CD14-positive monocyte (primary cell): ENCODE measurements at regions not wholly inside any gene's neighbourhood (a gene's known extent, or its start where the extent isn't known, plus 50 kb on each side); places are given as distances from the start of the nearest gene placed in this dataset.

ENCODE experiments used
- DNase-seq, 3 donors: peaks; one replicate each; pipeline ENCODE4 v3.0.0-alpha.2; 2011 to 2022
- H2AFZ ChIP-seq: 2 replicates; pipeline ENCODE4 v1.6.0; 2012; ENCODE audit warnings: mild to moderate bottlenecking, low read depth, low read length, inconsistent platforms; ENCODE audit not compliant: insufficient read depth, poor library complexity, severe bottlenecking
- H3K27ac ChIP-seq, 2 donors: 1 replicate in 1 of 2; 2 replicates in 1 of 2; pipeline ENCODE4 v1.5.1; 2012 to 2013; ENCODE audit warnings: low read length in 2 of 2, control low read depth in 1 of 2, inconsistent platforms in 1 of 2, low read depth in 1 of 2, mild to moderate bottlenecking in 1 of 2
- H3K27me3 ChIP-seq, 2 donors: one replicate each; pipeline versions ENCODE4 v1.6.0 to v1.6.1; 2011 to 2013; ENCODE audit warnings: low read length in 2 of 2; ENCODE audit not compliant: control insufficient read depth in 2 of 2, insufficient read depth in 2 of 2
- H3K36me3 ChIP-seq, 2 donors: replicated peaks in 1 of 2; 1 replicate in 1 of 2; 2 replicates in 1 of 2; pipeline versions ENCODE4 v1.5.1 to v1.6.1; 2012 to 2013; ENCODE audit warnings: low read length in 2 of 2, control low read depth in 1 of 2, inconsistent platforms in 1 of 2, mild to moderate bottlenecking in 1 of 2; ENCODE audit not compliant: insufficient read depth in 2 of 2, control insufficient read depth in 1 of 2
- H3K4me1 ChIP-seq, 2 donors: 1 replicate in 1 of 2; 2 replicates in 1 of 2; pipeline versions ENCODE4 v1.5.1 to v1.6.1; 2012 to 2013; ENCODE audit warnings: low read length in 2 of 2, control low read depth in 1 of 2, inconsistent platforms in 1 of 2, mild to moderate bottlenecking in 1 of 2, moderate library complexity in 1 of 2; ENCODE audit not compliant: insufficient read depth in 2 of 2, control insufficient read depth in 1 of 2
- H3K4me2 ChIP-seq: replicated peaks from 2 replicates; pipeline ENCODE3; 2012; ENCODE audit warnings: low read length, moderate library complexity, mild to moderate bottlenecking; ENCODE audit not compliant: poor library complexity, severe bottlenecking; ENCODE audit errors: extremely low read depth
- H3K4me3 ChIP-seq, 3 experiments: fragments of 200-600 bp in 1 of 3; sonication (generic) in 1 of 3; replicated peaks in 1 of 3; 1 replicate in 2 of 3; 2 replicates in 1 of 3; pipeline ENCODE4 v1.5.1; 2011 to 2013; ENCODE audit warnings: low read length in 3 of 3, mild to moderate bottlenecking in 3 of 3, control low read depth in 2 of 3, low read depth in 2 of 3, inconsistent platforms in 1 of 3, moderate library complexity in 1 of 3
- H3K79me2 ChIP-seq: 2 replicates; pipeline ENCODE4 v1.6.0; 2012; ENCODE audit warnings: mild to moderate bottlenecking, control low read depth, inconsistent platforms, low read length, moderate library complexity; ENCODE audit not compliant: insufficient read depth
- H3K9ac ChIP-seq: 2 replicates; pipeline ENCODE4 v1.6.0; 2017; ENCODE audit warnings: low read length, mild to moderate bottlenecking; ENCODE audit not compliant: insufficient read depth, poor library complexity, severe bottlenecking
- H3K9me3 ChIP-seq, 2 donors: replicated peaks in 1 of 2; 1 replicate in 1 of 2; 2 replicates in 1 of 2; pipeline versions ENCODE4 v1.5.1 to v1.6.1; 2012 to 2013; ENCODE audit warnings: low read length in 2 of 2, control low read depth in 1 of 2; ENCODE audit not compliant: control insufficient read depth in 1 of 2, insufficient read depth in 1 of 2
- H4K20me1 ChIP-seq: 2 replicates; pipeline ENCODE4 v1.6.0; 2012; ENCODE audit warnings: mild to moderate bottlenecking, low read length, control low read depth, moderate library complexity; ENCODE audit not compliant: insufficient read depth
- H3K27ac Mint-ChIP-seq, 7 donors: one replicate each; pipeline ENCODE4 v1.8.0; 2020; ENCODE audit warnings: mild to moderate bottlenecking in 7 of 7, mixed read lengths in 7 of 7, moderate library complexity in 6 of 7, inconsistent platforms in 2 of 7
- H3K27me3 Mint-ChIP-seq, 3 donors: one replicate each; pipeline ENCODE4 v1.8.0; 2021 to 2022; ENCODE audit warnings: low read depth in 3 of 3, mild to moderate bottlenecking in 3 of 3, mixed read lengths in 3 of 3, moderate library complexity in 3 of 3, inconsistent platforms in 1 of 3
- H3K36me3 Mint-ChIP-seq, 2 donors: one replicate each; pipeline ENCODE4 v1.8.0; 2020; ENCODE audit warnings: mixed read lengths in 2 of 2, inconsistent platforms in 1 of 2, mild to moderate bottlenecking in 1 of 2
- H3K4me1 Mint-ChIP-seq: one replicate; pipeline ENCODE4 v1.8.0; 2020; ENCODE audit warnings: mild to moderate bottlenecking, mixed read lengths
- H3K4me3 Mint-ChIP-seq, 2 donors: one replicate each; pipeline ENCODE4 v1.8.0; 2020; ENCODE audit warnings: mild to moderate bottlenecking in 2 of 2, mixed read lengths in 2 of 2, moderate library complexity in 1 of 2
- H3K9me3 Mint-ChIP-seq, 7 donors: one replicate each; pipeline ENCODE4 v1.8.0; 2020 to 2022; ENCODE audit warnings: mixed read lengths in 7 of 7, mild to moderate bottlenecking in 6 of 7, moderate library complexity in 6 of 7, inconsistent platforms in 2 of 7
- CTCF ChIP-seq: fragments of 200-600 bp; IDR thresholded peaks from one replicate; pipeline ENCODE4 v1.8.0; 2022; ENCODE audit warnings: antibody characterized with exemption, mild to moderate bottlenecking
- WGBS: methylation state at CpG from one replicate; pipeline ENCODE4 v1.1.5; 2013; ENCODE audit warnings: missing lambda C conversion rate; ENCODE audit not compliant: insufficient coverage; 5-methylcytosine and 5-hydroxymethylcytosine counted together
- intact Hi-C, 2 donors: fragments of 100-400 bp; cut with micrococcal nuclease; formaldehyde crosslinking; loops; one replicate each; pipeline versions ENCODE4 v1.15.0 to v1.15.1; 2023

- H3K79me2 ChIP-seq, result no peaks in the 10 kb centered on the region
- H3K4me2 ChIP-seq, result no peak overlapping the region
- Mint-ChIP-seq H3K4me3 (no peak overlapping the region), H3K4me1 (peaks cover 7% of the 10 kb centered on the region), H3K27ac (no peak overlapping the region), H3K9me3 (peaks cover 3 to 15% (median 11%) of the 10 kb centered on the region in 7 donors), H3K27me3 (peaks cover 0 to 4% (median under 1%) of the 10 kb centered on the region in 3 donors), H3K36me3 (no peaks in the 10 kb centered on the region)
- H4K20me1 ChIP-seq, result no peaks in the 10 kb centered on the region
- no peak for TF ChIP-seq CTCF
- DNase-seq, result no peak
- 43% methylated on average over 2 of the region's 5 CpGs for WGBS
- intact Hi-C loops, result no loop called here
- no peak overlapping the region for H3K4me3 ChIP-seq
- no peaks in the 10 kb centered on the region for H3K27me3 ChIP-seq
- peaks cover 0 to 2% of the 10 kb centered on the region in 2 donors for H3K9me3 ChIP-seq
- H3K27ac ChIP-seq, result no peak overlapping the region
- H3K36me3 ChIP-seq, result no peaks in the 10 kb centered on the region
- peaks cover 0 to 4% of the 10 kb centered on the region in 2 donors for H3K4me1 ChIP-seq
- no peak overlapping the region for H2AFZ ChIP-seq
- no peak overlapping the region for H3K9ac ChIP-seq
Measured at GRCh38 chr7:132720835-132721234, 144.6 kb upstream of the PLXNA4 start.

DNA sequence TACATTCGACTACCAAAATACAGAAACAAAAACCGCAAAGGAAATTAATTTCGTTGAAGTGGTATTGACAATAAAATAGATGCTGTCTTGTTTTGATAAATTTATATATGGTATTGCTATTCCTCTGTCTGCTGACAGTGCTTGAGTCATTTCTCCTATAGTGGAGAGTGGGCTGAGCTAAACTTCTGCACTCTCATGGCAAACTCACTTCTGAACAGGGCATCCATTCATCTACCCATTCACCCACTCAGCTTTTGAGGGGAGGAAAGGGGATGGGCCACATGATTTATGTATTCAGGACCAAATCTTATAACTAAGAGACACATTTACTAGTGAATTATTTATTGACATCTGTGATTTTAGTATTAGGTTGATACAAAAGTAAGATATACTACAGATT lies 137.6 kb upstream of the PLXNA4 start:
- WGBS, result no CpG with 5 or more reads among the region's 3 CpGs
- Mint-ChIP-seq H3K4me1 (no peaks in the 10 kb centered on the region), H3K36me3 (no peaks in the 10 kb centered on the region), H3K9me3 (peaks cover 0 to 5% (median 2%) of the 10 kb centered on the region in 7 donors), H3K27me3 (peaks cover 0 to 3% (median 1%) of the 10 kb centered on the region in 3 donors), H3K4me3 (no peak overlapping the region), H3K27ac (no peak overlapping the region)
- Histone ChIP-seq H3K4me2 (no peak overlapping the region), H4K20me1 (no peaks in the 10 kb centered on the region), H3K9ac (no peak overlapping the region), H3K4me3 (no peak overlapping the region), H3K27ac (no peak overlapping the region), H3K79me2 (no peaks in the 10 kb centered on the region), H3K36me3 (no peaks in the 10 kb centered on the region), H3K4me1 (no peaks in the 10 kb centered on the region), H3K9me3 (no peaks in the 10 kb centered on the region), H2AFZ (no peak overlapping the region), H3K27me3 (no peaks in the 10 kb centered on the region)
- no peak for DNase-seq
- TF ChIP-seq CTCF, result no peak
- intact Hi-C loops, result no loop called here
